Rectal smooth muscle tissue (tissue), 1 donor: ENCODE measurements at regions not wholly inside any gene's neighbourhood (a gene's known extent, or its start where the extent isn't known, plus 50 kb on each side); places are given as distances from the start of the nearest gene placed in this dataset.

Experiments
- H3K27ac ChIP-seq: one replicate; pipeline ENCODE4 v1.7.0; 2013; ENCODE audit warnings: low read depth, low read length, inconsistent platforms
- H3K27me3 ChIP-seq: one replicate; pipeline ENCODE4 v1.7.0; 2013; ENCODE audit warnings: low read length; ENCODE audit not compliant: control insufficient read depth, insufficient read depth
- H3K36me3 ChIP-seq: one replicate; pipeline ENCODE4 v1.7.0; 2013; ENCODE audit warnings: low read length; ENCODE audit not compliant: control insufficient read depth, insufficient read depth
- H3K4me1 ChIP-seq: one replicate; pipeline ENCODE4 v1.7.0; 2013; ENCODE audit warnings: low read length; ENCODE audit not compliant: control insufficient read depth, insufficient read depth
- H3K4me3 ChIP-seq: one replicate; pipeline ENCODE4 v1.7.0; 2013; ENCODE audit warnings: low read length
- H3K9ac ChIP-seq: one replicate; pipeline ENCODE4 v1.7.0; 2013; ENCODE audit warnings: low read length

- H3K27ac ChIP-seq = no peak overlapping the region
Measured at GRCh38 chrX:20397587-20397986, 130.9 kb upstream of the RPS6KA3 start.

GRCh38 chrX:20394451-20394850 lies 127.7 kb upstream of the RPS6KA3 start:
- Histone ChIP-seq H3K4me1 (no peaks in the 10 kb centered on the region), H3K27ac (no peak overlapping the region), H3K36me3 (no peaks in the 10 kb centered on the region), H3K4me3 (no peak overlapping the region), H3K9ac (no peak overlapping the region), H3K27me3 (no peaks in the 10 kb centered on the region)

More at GRCh38 chrX:20397587-20397986, 130.9 kb upstream of the RPS6KA3 start:
- Histone ChIP-seq H3K9ac (no peak overlapping the region), H3K27me3 (no peaks in the 10 kb centered on the region), H3K36me3 (no peaks in the 10 kb centered on the region), H3K4me3 (no peak overlapping the region), H3K4me1 (no peaks in the 10 kb centered on the region)

- no peak overlapping the region for H3K9ac ChIP-seq
- H3K27ac ChIP-seq = no peak overlapping the region
- H3K4me1 ChIP-seq = no peaks in the 10 kb centered on the region
- no peak overlapping the region for H3K4me3 ChIP-seq
- H3K27me3 ChIP-seq = no peaks in the 10 kb centered on the region
- H3K36me3 ChIP-seq = no peaks in the 10 kb centered on the region
Measured at GRCh38 chrX:20393944-20394343, 127.2 kb upstream of the RPS6KA3 start.

- no peak overlapping the region for H3K4me3 ChIP-seq
- H3K27ac ChIP-seq = no peak overlapping the region
- H3K36me3 ChIP-seq = no peaks in the 10 kb centered on the region
- no peak overlapping the region for H3K9ac ChIP-seq
- H3K4me1 ChIP-seq = no peaks in the 10 kb centered on the region
- no peaks in the 10 kb centered on the region for H3K27me3 ChIP-seq
Measured at GRCh38 chrX:20388594-20388993, 121.9 kb upstream of the RPS6KA3 start.

GRCh38 chrX:20383477-20383876 lies 116.8 kb upstream of the RPS6KA3 start:
- Histone ChIP-seq H3K4me3 (no peak overlapping the region), H3K36me3 (no peaks in the 10 kb centered on the region), H3K27me3 (no peaks in the 10 kb centered on the region), H3K27ac (no peak overlapping the region), H3K4me1 (no peaks in the 10 kb centered on the region), H3K9ac (no peak overlapping the region)

GRCh38 chrX:20382518-20383297 lies 116.0 kb upstream of the RPS6KA3 start:
- no peak overlapping the region for H3K9ac ChIP-seq
- H3K27ac ChIP-seq = no peak overlapping the region
- no peaks in the 10 kb centered on the region for H3K27me3 ChIP-seq
- no peaks in the 10 kb centered on the region for H3K4me1 ChIP-seq
- H3K36me3 ChIP-seq = no peaks in the 10 kb centered on the region
- H3K4me3 ChIP-seq = no peak overlapping the region

- Histone ChIP-seq H3K4me1 (no peaks in the 10 kb centered on the region), H3K4me3 (no peak overlapping the region), H3K9ac (no peak overlapping the region), H3K27ac (no peak overlapping the region), H3K36me3 (no peaks in the 10 kb centered on the region), H3K27me3 (no peaks in the 10 kb centered on the region)
Measured at GRCh38 chrX:20382082-20382481, 115.4 kb upstream of the RPS6KA3 start.

GRCh38 chrX:20378233-20378920 lies 111.7 kb upstream of the RPS6KA3 start:
- no peak overlapping the region for H3K9ac ChIP-seq
- H3K4me3 ChIP-seq = no peak overlapping the region
- no peaks in the 10 kb centered on the region for H3K36me3 ChIP-seq
- H3K27me3 ChIP-seq = no peaks in the 10 kb centered on the region
- H3K4me1 ChIP-seq = no peaks in the 10 kb centered on the region
- H3K27ac ChIP-seq = no peak overlapping the region

GRCh38 chrX:20374900-20375438 lies 108.3 kb upstream of the RPS6KA3 start:
- H3K27me3 ChIP-seq = no peaks in the 10 kb centered on the region
- H3K9ac ChIP-seq = no peak overlapping the region
- H3K27ac ChIP-seq = no peak overlapping the region
- no peak overlapping the region for H3K4me3 ChIP-seq
- no peaks in the 10 kb centered on the region for H3K36me3 ChIP-seq
- no peaks in the 10 kb centered on the region for H3K4me1 ChIP-seq

GRCh38 chrX:20374450-20374849 lies 107.7 kb upstream of the RPS6KA3 start:
- Histone ChIP-seq H3K27me3 (no peaks in the 10 kb centered on the region), H3K4me3 (no peak overlapping the region), H3K4me1 (no peaks in the 10 kb centered on the region), H3K9ac (no peak overlapping the region), H3K36me3 (no peaks in the 10 kb centered on the region), H3K27ac (no peak overlapping the region)

GRCh38 chrX:20373063-20373462 lies 106.4 kb upstream of the RPS6KA3 start:
- Histone ChIP-seq H3K9ac (no peak overlapping the region), H3K4me1 (no peaks in the 10 kb centered on the region), H3K4me3 (no peak overlapping the region), H3K36me3 (no peaks in the 10 kb centered on the region), H3K27me3 (no peaks in the 10 kb centered on the region), H3K27ac (no peak overlapping the region)

GRCh38 chrX:20372533-20372932 lies 105.8 kb upstream of the RPS6KA3 start:
- Histone ChIP-seq H3K9ac (no peak overlapping the region), H3K36me3 (no peaks in the 10 kb centered on the region), H3K27ac (no peak overlapping the region), H3K4me1 (no peaks in the 10 kb centered on the region), H3K4me3 (no peak overlapping the region), H3K27me3 (no peaks in the 10 kb centered on the region)
